HG02840 (cell line): ENCODE measurements at regions not wholly inside any gene's neighbourhood (a gene's known extent, or its start where the extent isn't known, plus 50 kb on each side); places are given as distances from the start of the nearest gene placed in this dataset.
"Not testable (repeated sequence)": the region's sequence is repeated elsewhere in the genome, so short reads cannot be mapped to it uniquely, and the experiment has no call there.

Experiments used
- ATAC-seq: cut with Tn5 transposase; IDR thresholded peaks from one replicate; pipeline ENCODE4 v1.9.1; 2021; ENCODE audit warnings: mild to moderate bottlenecking, moderate library complexity, moderate number of reproducible peaks; ENCODE audit not compliant: unreplicated experiment, low FRiP score

DNA sequence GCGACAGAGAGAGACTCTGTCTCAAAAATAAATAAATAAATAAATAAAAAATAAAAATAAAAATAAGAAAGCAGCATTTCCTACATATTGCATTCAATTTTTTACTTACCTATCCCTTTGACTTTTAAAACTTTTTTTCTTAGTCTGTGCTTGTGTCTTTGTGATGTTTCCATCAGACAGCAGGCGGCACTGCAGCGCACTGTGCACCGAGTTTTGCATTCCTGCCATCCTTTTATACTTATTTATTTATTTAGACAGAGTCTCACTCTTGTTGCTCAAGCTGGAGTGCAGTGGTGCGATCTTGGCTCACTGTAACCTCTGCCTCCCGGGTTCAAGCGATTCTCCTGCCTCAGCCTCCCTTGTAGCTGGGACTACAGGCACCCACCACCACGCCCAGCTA is 203.9 kb downstream of the SPATA31A1 start:
- ATAC-seq, result not testable (repeated sequence)

GRCh38 chr9:39566782-39567181 is 211.3 kb downstream of the SPATA31A1 start:
- ATAC-seq, result not testable (repeated sequence)

DNA sequence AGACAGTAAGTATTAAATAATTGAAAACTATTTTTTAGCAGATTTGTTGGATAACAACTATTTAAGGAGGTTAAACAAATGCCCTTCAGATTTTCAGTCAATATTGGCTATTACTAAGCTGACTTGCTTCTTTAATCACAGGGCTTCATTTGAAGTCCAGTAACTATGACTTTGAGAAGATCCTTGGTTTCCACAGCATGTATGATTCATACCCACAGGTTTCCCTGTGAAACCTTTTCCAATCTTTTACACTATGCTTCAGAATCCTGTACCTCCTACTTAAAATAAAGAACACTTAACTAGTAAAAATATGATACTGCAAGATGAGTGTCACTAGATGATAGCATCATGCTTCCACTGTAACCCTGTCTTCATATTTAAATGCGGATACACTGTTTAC is 211.9 kb downstream of the SPATA31A1 start:
- not testable (repeated sequence) for ATAC-seq

DNA sequence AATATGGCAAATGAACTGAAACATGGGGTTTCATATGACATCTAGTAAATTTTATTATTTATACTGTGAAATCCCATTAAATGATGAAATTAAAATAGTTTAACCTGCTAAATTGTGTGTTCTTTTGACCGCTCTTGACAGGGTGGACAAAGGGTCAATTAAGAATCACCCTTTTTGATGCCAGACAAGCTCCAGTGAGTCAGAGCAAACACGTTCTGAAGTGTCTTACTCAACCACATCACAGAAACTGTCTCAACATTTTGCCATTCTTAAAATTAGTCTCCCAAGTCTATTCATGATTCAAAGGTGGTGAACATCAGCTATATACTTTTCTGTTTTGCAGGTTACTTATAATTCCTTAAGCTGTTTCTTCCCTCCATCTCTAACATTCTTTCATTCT is 213.4 kb downstream of the SPATA31A1 start:
- not testable (repeated sequence) for ATAC-seq

DNA sequence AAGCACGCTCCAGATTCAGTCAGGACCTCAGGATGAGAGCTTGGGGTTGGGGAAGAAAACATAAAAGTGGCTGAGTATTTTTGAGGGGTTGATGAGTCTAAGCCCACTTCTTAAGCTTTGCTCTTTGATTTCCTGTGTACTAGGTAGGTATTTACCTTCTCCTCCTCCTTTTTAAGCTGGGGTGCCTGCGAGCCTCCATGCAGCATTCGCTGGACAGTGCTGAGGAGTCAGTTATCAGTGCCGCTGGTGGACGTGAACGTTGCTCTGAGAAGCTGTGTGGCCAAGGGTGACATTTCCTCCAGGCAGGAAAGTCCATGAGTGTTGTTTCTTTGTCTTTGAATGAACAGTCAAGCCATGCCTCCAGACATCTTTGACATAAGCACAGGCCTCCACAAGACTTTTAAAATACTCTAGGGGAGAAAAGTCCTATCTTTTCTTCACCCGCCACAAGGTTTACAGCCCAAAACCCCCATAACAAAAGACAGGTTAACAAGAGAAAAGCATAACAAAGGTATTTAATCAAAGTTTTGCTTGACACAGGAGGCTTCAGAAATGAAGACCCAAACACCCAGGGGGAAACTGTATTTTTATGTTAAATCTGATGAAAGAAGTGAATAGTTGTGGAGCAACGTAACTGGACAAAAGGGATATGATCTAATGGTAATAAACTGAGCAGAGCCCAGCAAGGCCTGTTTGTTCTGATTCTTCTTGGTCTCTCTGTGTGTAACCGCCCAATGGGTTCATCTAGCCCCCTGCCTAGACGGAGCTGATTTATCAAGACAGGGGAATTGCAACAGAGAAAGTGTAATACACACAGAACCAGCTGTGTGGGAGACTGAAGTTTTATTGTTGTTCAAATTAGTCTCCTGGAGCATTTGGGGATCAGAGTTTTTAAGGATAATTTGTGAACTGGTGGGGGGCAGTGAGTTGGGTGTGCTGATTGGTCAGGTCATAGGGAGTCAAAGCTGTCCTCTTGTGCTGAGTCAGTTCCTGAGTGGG is 217.9 kb downstream of the SPATA31A1 start:
- not testable (repeated sequence) for ATAC-seq

GRCh38 chr9:39579000-39579399 is 223.5 kb downstream of the SPATA31A1 start:
- ATAC-seq, result not testable (repeated sequence)

DNA sequence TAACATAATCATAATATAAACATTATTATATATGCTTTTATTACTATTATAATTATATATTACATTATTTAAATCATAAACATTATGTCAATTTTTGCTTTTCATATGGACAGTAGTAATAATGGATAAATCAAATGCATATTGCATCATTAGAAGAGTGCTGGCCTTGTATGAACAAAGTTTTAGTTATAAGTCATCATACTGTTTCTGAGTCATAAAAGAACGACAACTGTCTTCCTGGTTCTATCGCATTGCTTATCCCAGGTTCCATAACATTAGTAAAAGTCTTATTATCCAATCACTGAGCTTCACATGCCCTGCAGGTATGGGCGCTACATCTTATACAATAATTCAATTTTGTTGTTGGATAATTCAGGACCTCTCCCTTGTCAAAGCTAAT is 225.8 kb downstream of the SPATA31A1 start:
- ATAC-seq, result not testable (repeated sequence)

DNA sequence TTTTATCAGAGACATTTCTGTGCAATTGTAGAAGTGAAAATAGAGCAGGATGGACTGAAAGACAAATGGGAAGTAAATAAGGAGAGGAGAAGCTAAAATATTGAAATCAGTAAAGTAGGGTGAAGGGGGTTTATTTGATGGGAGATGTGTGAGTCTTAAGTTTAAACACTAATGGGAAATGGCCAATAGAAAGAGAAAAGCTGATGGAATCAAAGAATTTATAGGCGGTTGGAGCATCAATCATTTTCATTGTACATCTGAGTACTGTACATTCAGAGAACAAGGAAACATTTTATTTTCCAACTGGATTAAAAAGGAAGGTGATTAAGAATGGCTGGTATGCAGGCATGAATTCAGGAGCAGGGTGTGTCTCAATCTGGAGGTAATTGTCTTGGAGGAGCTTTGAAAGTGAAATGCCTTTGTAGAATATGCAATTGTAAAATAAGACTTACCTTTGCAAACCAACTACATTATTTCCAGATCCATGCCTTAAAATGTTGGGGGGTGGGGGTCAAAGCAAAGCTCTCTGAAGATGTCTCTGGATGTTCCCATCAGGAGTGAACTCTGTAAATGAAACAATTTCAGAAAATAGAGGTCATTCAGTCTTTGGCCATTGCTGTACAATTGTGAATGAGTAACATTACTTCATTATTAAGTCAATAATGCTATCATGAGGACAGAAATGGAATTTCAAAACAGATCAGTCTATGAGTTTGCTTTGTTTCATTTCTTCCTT is 227.4 kb downstream of the SPATA31A1 start:
- not testable (repeated sequence) for ATAC-seq

GRCh38 chr9:39583413-39583747 is 227.9 kb downstream of the SPATA31A1 start:
- not testable (repeated sequence) for ATAC-seq

DNA sequence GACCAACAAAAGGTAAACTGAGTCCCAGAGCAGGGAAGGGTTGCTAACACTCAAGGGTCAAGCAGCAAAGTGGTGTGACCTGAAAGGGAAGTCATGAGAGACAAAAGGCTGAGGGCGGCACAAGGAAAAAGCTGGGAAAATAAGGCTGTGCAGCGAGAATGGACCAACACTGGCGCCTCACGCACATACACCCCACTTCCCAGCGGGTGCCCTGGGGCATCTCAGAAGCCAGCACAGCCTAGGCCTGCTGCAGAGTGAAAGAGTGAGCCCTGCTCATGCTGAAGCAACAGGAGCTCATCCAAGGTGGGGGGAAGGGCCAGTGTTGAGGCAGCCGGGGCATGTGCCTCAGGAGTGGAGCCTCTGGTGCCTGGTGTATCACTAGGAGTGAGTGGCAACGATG is 229.8 kb downstream of the SPATA31A1 start:
- not testable (repeated sequence) for ATAC-seq

- ATAC-seq, result no peak
Measured at GRCh38 chr9:39587844-39588499, 232.5 kb downstream of the SPATA31A1 start.

- no peak for ATAC-seq
Measured at GRCh38 chr9:39588500-39589137, 233.2 kb downstream of the SPATA31A1 start.

- not testable (repeated sequence) for ATAC-seq
Measured at GRCh38 chr9:39604089-39604488, 248.6 kb downstream of the SPATA31A1 start.

DNA sequence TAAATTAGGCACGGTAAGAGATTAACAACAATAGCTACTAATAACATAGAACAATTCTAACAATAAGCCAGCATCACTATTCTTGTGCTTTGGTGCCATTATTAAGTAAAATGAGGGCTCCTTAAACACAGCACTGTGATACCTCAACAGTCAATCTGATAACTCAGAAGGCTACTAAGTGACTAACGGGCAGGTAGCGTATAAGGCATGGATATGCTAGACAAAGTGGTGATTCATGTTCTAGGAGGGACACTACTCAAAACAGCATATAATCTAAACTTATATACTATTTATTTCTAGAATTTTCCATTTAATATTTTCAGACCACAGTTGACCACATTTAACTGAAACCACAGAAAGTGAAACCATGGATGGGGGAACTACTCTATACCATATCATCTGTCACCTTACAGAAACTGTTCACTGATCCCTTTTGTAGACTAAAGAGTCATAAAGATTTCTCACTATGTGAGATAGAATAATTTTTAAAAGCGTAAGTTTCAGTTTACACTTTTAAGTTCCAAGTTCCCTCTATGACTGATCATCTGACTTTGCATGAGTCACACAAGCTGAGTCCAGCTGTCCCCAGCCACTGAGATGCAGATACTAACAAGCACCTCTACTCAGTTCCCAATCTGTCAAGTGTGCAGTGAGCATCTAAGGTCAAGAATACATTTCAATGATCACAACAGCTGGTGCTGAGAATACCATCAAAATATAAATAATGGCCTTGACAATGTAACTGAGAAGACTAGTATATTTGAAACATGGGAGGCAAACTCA is 256.2 kb downstream of the SPATA31A1 start:
- peak; percentile 98 for ATAC-seq

- not testable (repeated sequence) for ATAC-seq
Measured at GRCh38 chr9:39616480-39616879, 261.0 kb downstream of the SPATA31A1 start.

- ATAC-seq, result not testable (repeated sequence)
Measured at GRCh38 chr9:39624048-39624447, 268.6 kb downstream of the SPATA31A1 start.

- not testable (repeated sequence) for ATAC-seq
Measured at GRCh38 chr9:39632071-39632470, 276.6 kb downstream of the SPATA31A1 start.

GRCh38 chr9:39649029-39649428 is 293.6 kb downstream of the SPATA31A1 start:
- not testable (repeated sequence) for ATAC-seq

GRCh38 chr9:39656960-39657603 is 301.6 kb downstream of the SPATA31A1 start:
- ATAC-seq, result not testable (repeated sequence)
